A673 (cell line): ENCODE measurements at regions not wholly inside any gene's neighbourhood (a gene's known extent, or its start where the extent isn't known, plus 50 kb on each side); places are given as distances from the start of the nearest gene placed in this dataset.

Experiments used
- BruUV-seq: library from RNA; stranded (reverse); fragments of 400-500 nt; replicated peaks from 2 replicates; lab custom pipeline; 2021; lab: Mats Ljungman, UMichigan
- CTCF ChIA-PET: fragments of 300-600 bp; sonication (Branson Sonifier 250); formaldehyde crosslinking; loops from one replicate; lab custom pipeline; 2022; ENCODE audit warnings: antibody characterized with exemption; lab: Charles Lee
- POLR2A ChIA-PET: fragments of 300-600 bp; sonication (Branson Sonifier 250); formaldehyde crosslinking; loops from one replicate; lab custom pipeline; 2022; ENCODE audit warnings: antibody characterized with exemption; ENCODE audit not compliant: low non-redundant PET; lab: Charles Lee
- DNase-seq: peaks from one replicate; pipeline ENCODE4 v3.0.0-alpha.2; 2015; ENCODE audit warnings: low spot score
- H3K27ac ChIP-seq: fragments of 200-600 bp; sonication (generic); 2 replicates; pipeline ENCODE4 v1.5.1; 2016; ENCODE audit warnings: mixed run types, low read depth, mild to moderate bottlenecking, mixed read lengths, antibody characterized with exemption, low read length; ENCODE audit not compliant: poor library complexity, severe bottlenecking
- H3K27me3 ChIP-seq: fragments of 200-600 bp; sonication (generic); replicated peaks from 2 replicates; pipeline ENCODE4 v1.6.1; 2017; ENCODE audit warnings: mixed run types, low read depth, mild to moderate bottlenecking, mixed read lengths, antibody characterized with exemption, low read length; ENCODE audit not compliant: insufficient read depth, poor library complexity
- H3K36me3 ChIP-seq: fragments of 200-600 bp; sonication (generic); 2 replicates; pipeline ENCODE4 v1.6.1; 2016; ENCODE audit warnings: mixed run types, mild to moderate bottlenecking, mixed read lengths, antibody characterized with exemption, low read length; ENCODE audit not compliant: insufficient read depth, poor library complexity, severe bottlenecking
- H3K4me1 ChIP-seq: fragments of 200-600 bp; sonication (generic); 2 replicates; pipeline ENCODE4 v1.6.1; 2017; ENCODE audit warnings: mixed run types, mild to moderate bottlenecking, mixed read lengths, antibody characterized with exemption, low read length; ENCODE audit not compliant: insufficient read depth, poor library complexity, severe bottlenecking
- H3K4me3 ChIP-seq: fragments of 200-600 bp; sonication (generic); 2 replicates; pipeline ENCODE4 v1.5.1; 2016; ENCODE audit warnings: low read depth, mixed run types, mild to moderate bottlenecking, mixed read lengths, low read length; ENCODE audit not compliant: poor library complexity, severe bottlenecking
- H3K9me3 ChIP-seq: fragments of 200-600 bp; sonication (generic); 2 replicates; pipeline ENCODE4 v1.6.1; 2016; ENCODE audit warnings: mixed run types, low read depth, mild to moderate bottlenecking, mixed read lengths, antibody characterized with exemption, low read length; ENCODE audit not compliant: poor library complexity, severe bottlenecking
- EZH2 ChIP-seq: fragments of 200-600 bp; sonication (generic); IDR thresholded peaks from 2 replicates; pipeline ENCODE4 v1.6.1; 2017; ENCODE audit warnings: borderline replicate concordance, low read depth, mild to moderate bottlenecking, mixed read lengths, antibody characterized with exemption, low read length; ENCODE audit not compliant: poor library complexity, severe bottlenecking
- intact Hi-C: fragments of 100-400 bp; cut with micrococcal nuclease; formaldehyde crosslinking; loops from one replicate; pipeline ENCODE4 v1.10.0; 2022; ENCODE audit not compliant: unreplicated experiment
- TF ChIP-seq, protein P1 (sequence below): fragments of 300-800, 200-600 bp; sonication (generic); conservative IDR thresholded peaks from 2 replicates; pipeline ENCODE4 v1.5.1; 2017; ENCODE audit warnings: low read depth, mild to moderate bottlenecking, antibody characterized with exemption, low read length, moderate library complexity, mixed read lengths

DNA sequence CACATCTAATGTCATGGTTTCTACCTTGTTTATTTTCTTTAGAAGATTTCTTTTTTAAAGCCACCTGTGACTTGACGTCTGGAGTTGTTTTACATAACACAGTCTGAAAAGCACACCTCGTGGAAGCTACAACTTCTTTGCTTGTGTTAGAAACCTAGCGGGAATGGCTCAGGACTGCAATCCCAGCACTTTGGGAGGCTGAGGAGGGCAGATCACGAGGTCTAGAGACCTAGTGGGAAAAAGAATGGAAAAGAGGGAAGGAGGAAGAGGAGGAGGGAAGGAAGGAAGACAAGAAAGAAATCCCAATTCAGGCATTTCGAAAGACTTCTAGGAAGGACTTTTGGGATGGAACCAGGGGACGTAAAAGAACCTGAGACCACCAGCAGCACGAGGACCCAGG lies 146.3 kb upstream of the CELF2 start:
- no peak for TF ChIP-seq EZH2
- TF ChIP-seq, protein P1, sequence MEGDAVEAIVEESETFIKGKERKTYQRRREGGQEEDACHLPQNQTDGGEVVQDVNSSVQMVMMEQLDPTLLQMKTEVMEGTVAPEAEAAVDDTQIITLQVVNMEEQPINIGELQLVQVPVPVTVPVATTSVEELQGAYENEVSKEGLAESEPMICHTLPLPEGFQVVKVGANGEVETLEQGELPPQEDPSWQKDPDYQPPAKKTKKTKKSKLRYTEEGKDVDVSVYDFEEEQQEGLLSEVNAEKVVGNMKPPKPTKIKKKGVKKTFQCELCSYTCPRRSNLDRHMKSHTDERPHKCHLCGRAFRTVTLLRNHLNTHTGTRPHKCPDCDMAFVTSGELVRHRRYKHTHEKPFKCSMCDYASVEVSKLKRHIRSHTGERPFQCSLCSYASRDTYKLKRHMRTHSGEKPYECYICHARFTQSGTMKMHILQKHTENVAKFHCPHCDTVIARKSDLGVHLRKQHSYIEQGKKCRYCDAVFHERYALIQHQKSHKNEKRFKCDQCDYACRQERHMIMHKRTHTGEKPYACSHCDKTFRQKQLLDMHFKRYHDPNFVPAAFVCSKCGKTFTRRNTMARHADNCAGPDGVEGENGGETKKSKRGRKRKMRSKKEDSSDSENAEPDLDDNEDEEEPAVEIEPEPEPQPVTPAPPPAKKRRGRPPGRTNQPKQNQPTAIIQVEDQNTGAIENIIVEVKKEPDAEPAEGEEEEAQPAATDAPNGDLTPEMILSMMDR: no peak
- H3K4me3 ChIP-seq: no peak overlapping the region
- H3K27me3 ChIP-seq: peaks cover 62% of the 10 kb centered on the region
- intact Hi-C loops: no loop called here
- ChIA-PET CTCF (no interaction called here), POLR2A (no interaction called here)
- H3K27ac ChIP-seq: no peak overlapping the region
- no peaks in the 10 kb centered on the region for H3K9me3 ChIP-seq
- H3K4me1 ChIP-seq: no peaks in the 10 kb centered on the region
- no TSS peak for BruUV-seq
- DNase-seq: no peak
- no peaks in the 10 kb centered on the region for H3K36me3 ChIP-seq

DNA sequence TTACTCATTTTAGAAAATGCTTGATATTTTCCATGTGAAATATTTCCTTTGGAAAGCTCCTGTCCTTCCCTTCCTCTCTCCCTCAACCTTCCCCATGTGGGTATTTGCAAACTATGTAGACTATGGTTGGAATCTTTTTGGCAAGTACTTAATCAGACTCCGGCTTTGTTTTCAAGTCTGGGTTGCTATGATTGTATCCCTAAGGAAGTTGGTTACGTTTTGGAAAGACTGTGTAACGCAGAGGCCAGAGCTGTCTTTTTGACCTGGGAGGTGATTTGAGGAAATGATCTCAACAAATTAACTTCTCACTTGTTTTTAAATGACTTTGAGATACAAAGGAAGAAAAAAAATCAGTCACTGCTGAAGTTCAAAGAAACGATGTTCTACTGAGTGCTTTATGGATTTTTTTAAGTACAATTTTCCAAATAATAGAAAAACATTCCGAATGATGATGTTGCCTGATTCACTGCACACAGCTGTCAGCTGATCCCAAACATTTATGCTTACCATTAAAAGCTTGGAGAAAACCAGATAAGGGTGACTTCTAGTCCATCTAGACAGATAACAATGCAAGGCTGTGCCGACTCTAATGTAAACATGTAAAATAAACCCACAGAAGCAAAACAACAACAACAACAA lies 145.5 kb upstream of the CELF2 start:
- POLR2A ChIA-PET: no interaction called here
- Histone ChIP-seq H3K27me3 (peaks cover 66% of the 10 kb centered on the region), H3K9me3 (no peaks in the 10 kb centered on the region), H3K27ac (no peak overlapping the region), H3K4me1 (no peaks in the 10 kb centered on the region), H3K36me3 (no peaks in the 10 kb centered on the region), H3K4me3 (no peak overlapping the region)
- no peak for DNase-seq
- no TSS peak for BruUV-seq
- no peak for TF ChIP-seq EZH2
- TF ChIP-seq, protein P1: no peak
- CTCF ChIA-PET: no interaction called here
- intact Hi-C loops: no loop called here

DNA sequence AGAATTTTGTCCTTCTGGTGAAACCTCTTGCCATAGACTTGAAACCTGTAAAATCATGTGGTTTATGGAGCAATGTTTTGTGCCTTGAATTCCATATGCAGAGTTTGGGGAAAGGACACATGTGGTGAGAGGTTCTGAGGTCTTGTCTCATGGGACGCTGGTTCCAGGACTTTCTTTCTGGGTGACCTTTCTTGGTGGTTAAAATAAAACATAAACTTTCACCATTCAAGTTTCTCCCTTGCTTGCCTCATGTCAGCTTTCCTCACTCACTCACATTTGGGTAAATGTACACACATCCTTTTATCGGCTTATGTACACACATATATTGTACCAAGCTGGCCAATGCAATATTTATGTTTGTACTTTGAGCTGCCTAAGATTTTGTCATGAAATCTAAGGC lies 144.9 kb upstream of the CELF2 start:
- intact Hi-C loops: no loop called here
- H3K4me3 ChIP-seq: no peak overlapping the region
- no peaks in the 10 kb centered on the region for H3K9me3 ChIP-seq
- no peak overlapping the region for H3K27ac ChIP-seq
- H3K4me1 ChIP-seq: no peaks in the 10 kb centered on the region
- ChIA-PET POLR2A (no interaction called here), CTCF (no interaction called here)
- peaks cover 70% of the 10 kb centered on the region for H3K27me3 ChIP-seq
- H3K36me3 ChIP-seq: no peaks in the 10 kb centered on the region
- no peak for DNase-seq
- BruUV-seq: no TSS peak
- TF ChIP-seq EZH2: no peak
- TF ChIP-seq, protein P1: no peak
